ENCODE measurements at regions not wholly inside any gene's neighbourhood (a gene's known extent, or its start where the extent isn't known, plus 50 kb on each side); places are given as distances from the start of the nearest gene placed in this dataset.

DNA sequence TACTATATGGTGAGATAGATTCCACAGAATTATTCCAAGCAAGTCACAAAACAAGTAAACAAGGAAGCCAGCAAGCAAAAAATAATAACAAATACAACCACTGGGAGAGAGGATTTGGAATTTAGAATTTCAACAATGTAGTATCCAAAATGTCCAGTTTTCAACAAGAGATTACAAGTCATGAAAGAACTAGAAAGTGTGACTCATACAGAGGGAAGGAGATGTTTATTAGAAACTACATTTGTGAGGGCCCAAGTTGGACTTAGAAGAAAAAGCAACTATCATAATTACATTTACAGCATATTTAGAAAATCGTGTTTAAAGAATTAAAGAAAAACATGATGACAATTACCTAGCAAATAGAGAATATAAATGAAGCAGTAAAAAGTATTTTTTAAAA lies 494.6 kb upstream of the ID4 start (continued):
- TF ChIP-seq, protein P1, sequence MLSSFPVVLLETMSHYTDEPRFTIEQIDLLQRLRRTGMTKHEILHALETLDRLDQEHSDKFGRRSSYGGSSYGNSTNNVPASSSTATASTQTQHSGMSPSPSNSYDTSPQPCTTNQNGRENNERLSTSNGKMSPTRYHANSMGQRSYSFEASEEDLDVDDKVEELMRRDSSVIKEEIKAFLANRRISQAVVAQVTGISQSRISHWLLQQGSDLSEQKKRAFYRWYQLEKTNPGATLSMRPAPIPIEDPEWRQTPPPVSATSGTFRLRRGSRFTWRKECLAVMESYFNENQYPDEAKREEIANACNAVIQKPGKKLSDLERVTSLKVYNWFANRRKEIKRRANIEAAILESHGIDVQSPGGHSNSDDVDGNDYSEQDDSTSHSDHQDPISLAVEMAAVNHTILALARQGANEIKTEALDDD (IDR thresholded peaks at IDR 0.05), result no peak
- TF ChIP-seq LCOR (CRISPR knock-in tag; IDR thresholded peaks at IDR 0.05) (no peak), SETDB1 (IDR thresholded peaks at IDR 0.05; ENCODE audit: low read length) (no peak), ZNF184 (CRISPR knock-in tag; IDR thresholded peaks at IDR 0.05) (no peak), PPARD (CRISPR knock-in tag; IDR thresholded peaks at IDR 0.05) (no peak), ELF2 (CRISPR knock-in tag; IDR thresholded peaks at IDR 0.05) (no peak), NR2C1 (IDR thresholded peaks at IDR 0.05) (no peak), NR2C1 (tag; IDR thresholded peaks at IDR 0.05) (no peak)
- TF ChIP-seq, protein P2, sequence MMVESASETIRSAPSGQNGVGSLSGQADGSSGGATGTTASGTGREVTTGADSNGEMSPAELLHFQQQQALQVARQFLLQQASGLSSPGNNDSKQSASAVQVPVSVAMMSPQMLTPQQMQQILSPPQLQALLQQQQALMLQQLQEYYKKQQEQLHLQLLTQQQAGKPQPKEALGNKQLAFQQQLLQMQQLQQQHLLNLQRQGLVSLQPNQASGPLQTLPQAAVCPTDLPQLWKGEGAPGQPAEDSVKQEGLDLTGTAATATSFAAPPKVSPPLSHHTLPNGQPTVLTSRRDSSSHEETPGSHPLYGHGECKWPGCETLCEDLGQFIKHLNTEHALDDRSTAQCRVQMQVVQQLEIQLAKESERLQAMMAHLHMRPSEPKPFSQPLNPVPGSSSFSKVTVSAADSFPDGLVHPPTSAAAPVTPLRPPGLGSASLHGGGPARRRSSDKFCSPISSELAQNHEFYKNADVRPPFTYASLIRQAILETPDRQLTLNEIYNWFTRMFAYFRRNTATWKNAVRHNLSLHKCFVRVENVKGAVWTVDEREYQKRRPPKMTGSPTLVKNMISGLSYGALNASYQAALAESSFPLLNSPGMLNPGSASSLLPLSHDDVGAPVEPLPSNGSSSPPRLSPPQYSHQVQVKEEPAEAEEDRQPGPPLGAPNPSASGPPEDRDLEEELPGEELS (CRISPR knock-in tag; IDR thresholded peaks at IDR 0.05; ENCODE audit: borderline replicate concordance), result no peak
- TF ChIP-seq, protein P3, sequence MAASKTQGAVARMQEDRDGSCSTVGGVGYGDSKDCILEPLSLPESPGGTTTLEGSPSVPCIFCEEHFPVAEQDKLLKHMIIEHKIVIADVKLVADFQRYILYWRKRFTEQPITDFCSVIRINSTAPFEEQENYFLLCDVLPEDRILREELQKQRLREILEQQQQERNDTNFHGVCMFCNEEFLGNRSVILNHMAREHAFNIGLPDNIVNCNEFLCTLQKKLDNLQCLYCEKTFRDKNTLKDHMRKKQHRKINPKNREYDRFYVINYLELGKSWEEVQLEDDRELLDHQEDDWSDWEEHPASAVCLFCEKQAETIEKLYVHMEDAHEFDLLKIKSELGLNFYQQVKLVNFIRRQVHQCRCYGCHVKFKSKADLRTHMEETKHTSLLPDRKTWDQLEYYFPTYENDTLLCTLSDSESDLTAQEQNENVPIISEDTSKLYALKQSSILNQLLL (CRISPR knock-in tag; IDR thresholded peaks at IDR 0.05; ENCODE audit: borderline replicate concordance), result no peak
